Panc1 (cell line): ENCODE measurements at regions not wholly inside any gene's neighbourhood (a gene's known extent, or its start where the extent isn't known, plus 50 kb on each side); places are given as distances from the start of the nearest gene placed in this dataset.

ENCODE experiments used
- ATAC-seq: fragments of 200-7000 bp; cut with Tn5 transposase; 2 replicates; pipeline ENCODE4 v1.9.1; 2020; ENCODE audit warnings: mild to moderate bottlenecking, moderate library complexity
- BruUV-seq: library from RNA; stranded (reverse); fragments of 400-500 nt; replicated peaks from 2 replicates; lab custom pipeline; 2021; lab: Mats Ljungman, UMichigan
- CTCF ChIA-PET: fragments of 300-600 bp; sonication (Branson Sonifier 250); formaldehyde crosslinking; loops from one replicate; lab custom pipeline; 2022; ENCODE audit warnings: antibody characterized with exemption; lab: Charles Lee
- POLR2A ChIA-PET: fragments of 300-600 bp; sonication (Branson Sonifier 250); formaldehyde crosslinking; loops from one replicate; lab custom pipeline; 2022; ENCODE audit warnings: antibody characterized with exemption; lab: Charles Lee
- DNase-seq: peaks from one replicate; pipeline ENCODE4 v3.0.0-alpha.2; 2010; ENCODE audit warnings: low read depth, low spot score
- H3K27ac ChIP-seq: 2 replicates; pipeline ENCODE4 v1.5.1; 2011; ENCODE audit warnings: mild to moderate bottlenecking, low read length, inconsistent platforms
- H3K27me3 ChIP-seq: fragments of 200-500 bp; sonication (Bioruptor generic); 2 replicates; pipeline ENCODE4 v1.6.0; 2014; ENCODE audit warnings: low read length, inconsistent platforms; ENCODE audit not compliant: control insufficient read depth, insufficient read depth
- H3K36me3 ChIP-seq: fragments of 200-500 bp; sonication (Bioruptor generic); 2 replicates; pipeline ENCODE4 v1.5.1; 2014; ENCODE audit warnings: inconsistent platforms, mild to moderate bottlenecking, low read length, moderate library complexity; ENCODE audit not compliant: control insufficient read depth, insufficient read depth
- H3K4me1 ChIP-seq: 2 replicates; pipeline ENCODE4 v1.5.1; 2011; ENCODE audit warnings: inconsistent platforms, mild to moderate bottlenecking, low read length, moderate library complexity; ENCODE audit not compliant: control insufficient read depth, insufficient read depth
- H3K4me3 ChIP-seq, 2 experiments: 2 replicates each; pipeline ENCODE4 v1.5.1; 2011 to 2012; ENCODE audit warnings: low read depth in 2 of 2, low read length in 2 of 2, mild to moderate bottlenecking in 2 of 2, inconsistent platforms in 1 of 2, moderate library complexity in 1 of 2
- H3K9me3 ChIP-seq: fragments of 200-500 bp; sonication (Bioruptor generic); 2 replicates; pipeline ENCODE4 v1.5.1; 2014; ENCODE audit warnings: low read depth, mild to moderate bottlenecking, inconsistent platforms, low read length, moderate library complexity; ENCODE audit not compliant: control insufficient read depth, insufficient read depth
- POLR2AphosphoS5 ChIP-seq: IDR thresholded peaks from 2 replicates; pipeline ENCODE4 v1.6.1; 2012; ENCODE audit warnings: mild to moderate bottlenecking, low read depth, low read length, moderate library complexity
- SIN3A ChIP-seq: IDR thresholded peaks from 2 replicates; pipeline ENCODE4 v1.6.1; 2012; ENCODE audit warnings: low read depth, mild to moderate bottlenecking, low read length, moderate library complexity, borderline replicate concordance; ENCODE audit not compliant: insufficient read depth
- TCF7L2 ChIP-seq: IDR thresholded peaks from 2 replicates; pipeline ENCODE4 v1.6.1; 2011; ENCODE audit warnings: mild to moderate bottlenecking, low read depth, low read length, inconsistent platforms
- in situ Hi-C: cut with HindIII; loops from 2 replicates; pipeline ENCODE4 v1.10.0; 2016; ENCODE audit warnings: low sequenced_read_pairs, low pct_unique_long_range_greater_than_20kb
- intact Hi-C: fragments of 100-400 bp; cut with micrococcal nuclease; formaldehyde crosslinking; loops from one replicate; pipeline ENCODE4 v1.10.0; 2022; ENCODE audit not compliant: unreplicated experiment
- TF ChIP-seq, protein P1 (sequence below), 2 experiments: IDR thresholded peaks; 2 replicates each; pipeline ENCODE4 v1.6.1; 2011 to 2012; ENCODE audit warnings: low read depth in 2 of 2, control low read depth in 1 of 2, low read length in 1 of 2, mild to moderate bottlenecking in 1 of 2, moderate library complexity in 1 of 2; ENCODE audit not compliant: insufficient read depth in 1 of 2
- TF ChIP-seq, protein P2 (sequence below): fragments of 450-650 bp; IDR thresholded peaks from 2 replicates; pipeline ENCODE4 v1.5.1; 2017; ENCODE audit warnings: mild to moderate bottlenecking

GRCh38 chr10:52653263-52653909 is 119.2 kb downstream of the MBL2 start:
- Histone ChIP-seq H3K36me3 (no peaks in the 10 kb centered on the region), H3K27ac (peak overlapping the region; percentile 85), H3K4me3 (no peak overlapping the region), H3K9me3 (no peaks in the 10 kb centered on the region), H3K4me1 (peaks cover 21% of the 10 kb centered on the region), H3K27me3 (no peaks in the 10 kb centered on the region)
- BruUV-seq, result no TSS peak
- in situ Hi-C loops (no loop called here), intact Hi-C loops (loop anchor here (2.0 kb wide), 2 partner anchors 211 to 345 kb away; no protein-coding TSS in a partner anchor)
- TF ChIP-seq SIN3A (no peak), TCF7L2 (peak; percentile 7; the same call in 1 of the 2 replicates), POLR2AphosphoS5 (no peak)
- TF ChIP-seq, protein P1, sequence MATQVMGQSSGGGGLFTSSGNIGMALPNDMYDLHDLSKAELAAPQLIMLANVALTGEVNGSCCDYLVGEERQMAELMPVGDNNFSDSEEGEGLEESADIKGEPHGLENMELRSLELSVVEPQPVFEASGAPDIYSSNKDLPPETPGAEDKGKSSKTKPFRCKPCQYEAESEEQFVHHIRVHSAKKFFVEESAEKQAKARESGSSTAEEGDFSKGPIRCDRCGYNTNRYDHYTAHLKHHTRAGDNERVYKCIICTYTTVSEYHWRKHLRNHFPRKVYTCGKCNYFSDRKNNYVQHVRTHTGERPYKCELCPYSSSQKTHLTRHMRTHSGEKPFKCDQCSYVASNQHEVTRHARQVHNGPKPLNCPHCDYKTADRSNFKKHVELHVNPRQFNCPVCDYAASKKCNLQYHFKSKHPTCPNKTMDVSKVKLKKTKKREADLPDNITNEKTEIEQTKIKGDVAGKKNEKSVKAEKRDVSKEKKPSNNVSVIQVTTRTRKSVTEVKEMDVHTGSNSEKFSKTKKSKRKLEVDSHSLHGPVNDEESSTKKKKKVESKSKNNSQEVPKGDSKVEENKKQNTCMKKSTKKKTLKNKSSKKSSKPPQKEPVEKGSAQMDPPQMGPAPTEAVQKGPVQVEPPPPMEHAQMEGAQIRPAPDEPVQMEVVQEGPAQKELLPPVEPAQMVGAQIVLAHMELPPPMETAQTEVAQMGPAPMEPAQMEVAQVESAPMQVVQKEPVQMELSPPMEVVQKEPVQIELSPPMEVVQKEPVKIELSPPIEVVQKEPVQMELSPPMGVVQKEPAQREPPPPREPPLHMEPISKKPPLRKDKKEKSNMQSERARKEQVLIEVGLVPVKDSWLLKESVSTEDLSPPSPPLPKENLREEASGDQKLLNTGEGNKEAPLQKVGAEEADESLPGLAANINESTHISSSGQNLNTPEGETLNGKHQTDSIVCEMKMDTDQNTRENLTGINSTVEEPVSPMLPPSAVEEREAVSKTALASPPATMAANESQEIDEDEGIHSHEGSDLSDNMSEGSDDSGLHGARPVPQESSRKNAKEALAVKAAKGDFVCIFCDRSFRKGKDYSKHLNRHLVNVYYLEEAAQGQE (IDR thresholded peaks at IDR 0.05; ENCODE audit: insufficient read depth in 1 of 2, low read depth in 2 of 2, low read length in 1 of 2), result no peak
- TF ChIP-seq, protein P2, sequence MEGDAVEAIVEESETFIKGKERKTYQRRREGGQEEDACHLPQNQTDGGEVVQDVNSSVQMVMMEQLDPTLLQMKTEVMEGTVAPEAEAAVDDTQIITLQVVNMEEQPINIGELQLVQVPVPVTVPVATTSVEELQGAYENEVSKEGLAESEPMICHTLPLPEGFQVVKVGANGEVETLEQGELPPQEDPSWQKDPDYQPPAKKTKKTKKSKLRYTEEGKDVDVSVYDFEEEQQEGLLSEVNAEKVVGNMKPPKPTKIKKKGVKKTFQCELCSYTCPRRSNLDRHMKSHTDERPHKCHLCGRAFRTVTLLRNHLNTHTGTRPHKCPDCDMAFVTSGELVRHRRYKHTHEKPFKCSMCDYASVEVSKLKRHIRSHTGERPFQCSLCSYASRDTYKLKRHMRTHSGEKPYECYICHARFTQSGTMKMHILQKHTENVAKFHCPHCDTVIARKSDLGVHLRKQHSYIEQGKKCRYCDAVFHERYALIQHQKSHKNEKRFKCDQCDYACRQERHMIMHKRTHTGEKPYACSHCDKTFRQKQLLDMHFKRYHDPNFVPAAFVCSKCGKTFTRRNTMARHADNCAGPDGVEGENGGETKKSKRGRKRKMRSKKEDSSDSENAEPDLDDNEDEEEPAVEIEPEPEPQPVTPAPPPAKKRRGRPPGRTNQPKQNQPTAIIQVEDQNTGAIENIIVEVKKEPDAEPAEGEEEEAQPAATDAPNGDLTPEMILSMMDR, result peak; percentile 77
- ChIA-PET POLR2A (interaction anchor here (0.6 kb wide), 1 partner anchor 16 kb away, joined by 4 read pairs; no protein-coding TSS in a partner anchor), CTCF (interaction anchor here (0.6 to 1.2 kb wide), 4 partner anchors 9 to 694 kb away, joined by 3 to 10 read pairs (median 4); no protein-coding TSS in a partner anchor)
- ATAC-seq, result peak; percentile 81
- DNase-seq, result no peak

DNA sequence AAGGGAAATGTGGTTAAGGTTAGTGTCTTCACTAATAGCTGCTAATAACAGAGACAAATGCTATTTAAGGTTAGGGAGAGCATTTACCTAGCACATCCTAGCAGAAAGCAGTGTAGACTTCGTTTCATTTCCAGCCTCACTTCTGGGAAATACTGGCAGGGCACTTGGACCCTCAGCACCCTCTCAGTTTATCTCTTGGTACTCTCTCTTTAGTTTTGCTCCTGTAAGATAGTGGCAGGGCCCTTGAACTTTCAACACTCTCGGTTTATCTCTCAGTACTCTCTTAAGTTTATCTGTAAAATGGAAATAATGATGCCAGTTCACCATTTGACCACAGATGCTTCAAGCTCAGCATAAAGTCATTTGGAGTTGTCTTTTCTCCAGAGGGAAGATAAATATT is 118.4 kb downstream of the MBL2 start:
- POLR2A ChIA-PET, result no interaction called here
- Histone ChIP-seq H3K4me3 (no peak overlapping the region), H3K27me3 (no peaks in the 10 kb centered on the region), H3K4me1 (peaks cover 21% of the 10 kb centered on the region), H3K27ac (peak overlapping the region; percentile 64; the same call in 1 of the 2 replicates), H3K9me3 (no peaks in the 10 kb centered on the region), H3K36me3 (no peaks in the 10 kb centered on the region)
- CTCF ChIA-PET, result no interaction called here
- ATAC-seq, result no peak
- TF ChIP-seq, protein P2, result no peak
- TF ChIP-seq POLR2AphosphoS5 (no peak), SIN3A (no peak), TCF7L2 (no peak)
- TF ChIP-seq, protein P1 (IDR thresholded peaks at IDR 0.05; ENCODE audit: insufficient read depth in 1 of 2, low read depth in 2 of 2, low read length in 1 of 2), result no peak
- in situ Hi-C loops (no loop called here), intact Hi-C loops (no loop called here)
- BruUV-seq, result no TSS peak
- DNase-seq, result no peak
